OCI-LY7 (cell line): ENCODE measurements at regions not wholly inside any gene's neighbourhood (a gene's known extent, or its start where the extent isn't known, plus 50 kb on each side); places are given as distances from the start of the nearest gene placed in this dataset.

Source experiments
- BruUV-seq: library from RNA; stranded (reverse); fragments of 400-500 nt; replicated peaks from 2 replicates; lab custom pipeline; 2021; lab: Mats Ljungman, UMichigan
- CTCF ChIA-PET: fragments of 300-600 bp; sonication (Branson Sonifier 250); formaldehyde crosslinking; loops from one replicate; lab custom pipeline; 2022; ENCODE audit warnings: antibody characterized with exemption; ENCODE audit not compliant: unreplicated experiment; lab: Charles Lee
- POLR2A ChIA-PET: fragments of 300-600 bp; sonication (Branson Sonifier 250); formaldehyde crosslinking; loops from one replicate; lab custom pipeline; 2022; ENCODE audit warnings: antibody characterized with exemption; lab: Charles Lee
- DNase-seq: peaks from one replicate; pipeline ENCODE4 v3.0.0-alpha.2; 2015; ENCODE audit warnings: low spot score
- H2AFZ ChIP-seq: fragments of 200-600 bp; sonication (generic), shearing (Covaris generic); 2 replicates; pipeline ENCODE4 v1.6.1; 2014; ENCODE audit warnings: mild to moderate bottlenecking, antibody characterized with exemption, low read length, moderate library complexity
- H3K27ac ChIP-seq: fragments of 200-600 bp; sonication (generic); 2 replicates; pipeline ENCODE4 v1.5.1; 2014; ENCODE audit warnings: mixed run types, low read depth, mild to moderate bottlenecking, moderate library complexity, low read length, inconsistent platforms; ENCODE audit not compliant: poor library complexity, severe bottlenecking
- H3K36me3 ChIP-seq: fragments of 200-600 bp; sonication (generic); 2 replicates; pipeline ENCODE4 v1.6.1; 2014; ENCODE audit warnings: mild to moderate bottlenecking, antibody characterized with exemption, low read length, moderate library complexity, mixed read lengths; ENCODE audit not compliant: insufficient read depth
- H3K4me1 ChIP-seq: fragments of 200-600 bp; sonication (generic); 2 replicates; pipeline ENCODE4 v1.5.1; 2014; ENCODE audit warnings: mild to moderate bottlenecking, low read length; ENCODE audit not compliant: insufficient read depth, poor library complexity, severe bottlenecking
- H3K4me2 ChIP-seq: fragments of 200-600 bp; sonication (generic); 2 replicates; pipeline ENCODE4 v1.6.1; 2014; ENCODE audit warnings: mild to moderate bottlenecking, low read length
- H3K4me3 ChIP-seq: fragments of 200-600 bp; sonication (generic); 2 replicates; pipeline ENCODE4 v1.5.1; 2014; ENCODE audit warnings: mild to moderate bottlenecking, low read depth, low read length; ENCODE audit not compliant: poor library complexity, severe bottlenecking
- H3K79me2 ChIP-seq: fragments of 200-600 bp; sonication (generic); 2 replicates; pipeline ENCODE4 v1.6.1; 2016; ENCODE audit warnings: low read depth, mild to moderate bottlenecking, low read length, moderate library complexity, mixed read lengths; ENCODE audit not compliant: insufficient read depth
- H3K9me2 ChIP-seq: fragments of 200-600 bp; sonication (generic); 2 replicates; pipeline ENCODE4 v1.6.1; 2016; ENCODE audit warnings: mild to moderate bottlenecking, low read length, mixed read lengths; ENCODE audit not compliant: insufficient read depth
- H3K9me3 ChIP-seq: fragments of 200-600 bp; sonication (generic); 2 replicates; pipeline ENCODE4 v1.6.1; 2014; ENCODE audit warnings: mild to moderate bottlenecking, mixed run types, low read length, mixed read lengths
- H4K20me1 ChIP-seq: fragments of 200-600 bp; sonication (generic); 2 replicates; pipeline ENCODE4 v1.6.1; 2014; ENCODE audit warnings: mild to moderate bottlenecking, antibody characterized with exemption, low read length, moderate library complexity, mixed read lengths; ENCODE audit not compliant: insufficient read depth
- CTCF ChIP-seq: fragments of 200-600 bp; sonication (generic); conservative IDR thresholded peaks from 2 replicates; pipeline ENCODE4 v1.5.1; 2014; ENCODE audit warnings: mild to moderate bottlenecking, antibody characterized with exemption, low read length, moderate library complexity, mixed read lengths
- EZH2phosphoT487 ChIP-seq: fragments of 200-600 bp; sonication (generic); IDR thresholded peaks from 2 replicates; pipeline ENCODE4 v1.6.1; 2018; ENCODE audit warnings: low read depth, borderline replicate concordance, mild to moderate bottlenecking, mixed run types, antibody characterized with exemption, low read length, moderate library complexity, mixed read lengths
- intact Hi-C: fragments of 100-400 bp; cut with micrococcal nuclease; formaldehyde crosslinking; loops from one replicate; pipeline ENCODE4 v1.10.0; 2022; ENCODE audit not compliant: unreplicated experiment

- DNase-seq: no peak
- TF ChIP-seq EZH2phosphoT487 (no peak), CTCF (no peak)
- Histone ChIP-seq H3K4me1 (no peaks in the 10 kb centered on the region), H3K27ac (no peak overlapping the region), H3K9me3 (no peaks in the 10 kb centered on the region), H3K4me2 (no peak overlapping the region), H3K9me2 (no peaks in the 10 kb centered on the region), H2AFZ (no peak overlapping the region), H3K79me2 (no peaks in the 10 kb centered on the region), H4K20me1 (no peaks in the 10 kb centered on the region), H3K4me3 (no peak overlapping the region), H3K36me3 (no peaks in the 10 kb centered on the region)
- intact Hi-C loops: no loop called here
- ChIA-PET POLR2A (no interaction called here), CTCF (no interaction called here)
- no TSS peak for BruUV-seq
Observed at GRCh38 chr2:118641711-118642110, 205.7 kb downstream of the EN1 start.

DNA sequence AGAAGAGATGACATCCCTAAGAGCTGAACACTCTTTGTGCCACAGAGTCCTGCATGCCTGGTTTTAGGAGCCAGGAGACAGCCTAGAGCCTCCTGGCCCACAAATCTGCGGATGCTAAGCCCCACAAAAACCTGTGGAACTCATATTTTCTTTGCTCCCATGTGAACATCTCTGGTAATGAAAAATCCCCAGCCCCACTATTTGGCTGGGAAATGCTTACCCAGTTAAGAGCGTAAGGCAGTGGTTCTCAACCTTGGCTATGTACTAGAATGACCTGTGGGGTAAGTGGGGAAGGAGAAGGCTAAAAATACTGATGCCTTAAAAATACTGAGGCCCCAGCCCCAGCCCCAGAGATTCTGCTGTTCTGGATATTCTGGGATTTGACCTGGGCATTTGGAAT lies 208.1 kb downstream of the EN1 start:
- no peaks in the 10 kb centered on the region for H3K9me2 ChIP-seq
- POLR2A ChIA-PET: no interaction called here
- CTCF ChIA-PET: no interaction called here
- intact Hi-C loops: no loop called here
- H4K20me1 ChIP-seq: no peaks in the 10 kb centered on the region
- H3K4me3 ChIP-seq: no peak overlapping the region
- no peak overlapping the region for H2AFZ ChIP-seq
- H3K4me2 ChIP-seq: no peak overlapping the region
- no peak for TF ChIP-seq EZH2phosphoT487
- TF ChIP-seq CTCF: no peak
- H3K36me3 ChIP-seq: no peaks in the 10 kb centered on the region
- no peaks in the 10 kb centered on the region for H3K79me2 ChIP-seq
- H3K9me3 ChIP-seq: no peaks in the 10 kb centered on the region
- no peak overlapping the region for H3K27ac ChIP-seq
- no peak for DNase-seq
- BruUV-seq: no TSS peak
- H3K4me1 ChIP-seq: no peaks in the 10 kb centered on the region

DNA sequence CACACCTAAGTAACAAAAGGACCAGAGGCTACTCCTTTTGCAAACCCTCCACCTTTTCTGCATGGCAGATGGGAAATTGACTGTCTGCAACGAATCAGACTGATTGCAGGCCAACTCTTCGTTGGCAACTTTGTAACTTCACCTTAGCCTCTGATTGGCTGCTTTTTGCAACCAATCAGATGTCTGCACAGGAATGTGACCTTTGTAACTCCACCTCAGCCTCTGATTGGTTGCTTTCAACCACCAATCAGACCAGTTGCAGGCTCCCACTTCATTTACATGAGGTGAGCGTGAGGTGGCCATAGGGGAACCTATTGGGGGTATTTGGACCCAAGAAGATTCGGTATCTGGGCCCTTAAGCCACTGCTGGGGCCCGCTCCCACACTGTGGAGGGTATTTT lies 209.0 kb downstream of the EN1 start:
- H2AFZ ChIP-seq: no peak overlapping the region
- H3K4me1 ChIP-seq: no peaks in the 10 kb centered on the region
- no peak overlapping the region for H3K27ac ChIP-seq
- H3K9me3 ChIP-seq: no peaks in the 10 kb centered on the region
- no peaks in the 10 kb centered on the region for H3K36me3 ChIP-seq
- H3K4me3 ChIP-seq: no peak overlapping the region
- CTCF ChIA-PET: no interaction called here
- H4K20me1 ChIP-seq: no peaks in the 10 kb centered on the region
- H3K9me2 ChIP-seq: no peaks in the 10 kb centered on the region
- TF ChIP-seq CTCF (no peak), EZH2phosphoT487 (no peak)
- BruUV-seq: no TSS peak
- no peak overlapping the region for H3K4me2 ChIP-seq
- no peak for DNase-seq
- intact Hi-C loops: no loop called here
- no peaks in the 10 kb centered on the region for H3K79me2 ChIP-seq
- POLR2A ChIA-PET: no interaction called here
